RWPE2 (cell line): ENCODE measurements at regions not wholly inside any gene's neighbourhood (a gene's known extent, or its start where the extent isn't known, plus 50 kb on each side); places are given as distances from the start of the nearest gene placed in this dataset.

Experiments used
- ATAC-seq: fragments of 200-7000 bp; cut with Tn5 transposase; 3 replicates; pipeline ENCODE4 v1.9.1; 2021; ENCODE audit warnings: low read depth
- DNase-seq: peaks from one replicate; pipeline ENCODE4 v3.0.0-alpha.2; 2020; ENCODE audit warnings: low spot score
- H3K27ac ChIP-seq: fragments of 450-650 bp; 2 replicates; pipeline ENCODE4 v1.5.1; 2017; ENCODE audit warnings: mild to moderate bottlenecking; ENCODE audit not compliant: poor library complexity, severe bottlenecking
- H3K27me3 ChIP-seq: fragments of 250-450 bp; sonication (Bioruptor Pico); 2 replicates; pipeline ENCODE4 v1.5.1; 2021; ENCODE audit warnings: mild to moderate bottlenecking, moderate library complexity; ENCODE audit not compliant: insufficient read depth, poor library complexity, severe bottlenecking
- H3K36me3 ChIP-seq: fragments of 250-450 bp; sonication (Bioruptor Pico); 2 replicates; pipeline ENCODE4 v1.5.1; 2020; ENCODE audit warnings: low read depth, mild to moderate bottlenecking, moderate library complexity
- H3K4me1 ChIP-seq: fragments of 250-450 bp; sonication (Bioruptor Pico); 2 replicates; pipeline ENCODE4 v1.5.1; 2021; ENCODE audit warnings: mild to moderate bottlenecking, moderate library complexity; ENCODE audit not compliant: insufficient read depth, poor library complexity, severe bottlenecking
- H3K4me3 ChIP-seq: fragments of 250-450 bp; sonication (Bioruptor Pico); 2 replicates; pipeline ENCODE4 v1.5.1; 2021; ENCODE audit warnings: mild to moderate bottlenecking, moderate library complexity; ENCODE audit not compliant: severe bottlenecking
- H3K9me3 ChIP-seq: fragments of 250-450 bp; sonication (Bioruptor Pico); 2 replicates; pipeline ENCODE4 v1.5.1; 2021; ENCODE audit warnings: mild to moderate bottlenecking, moderate library complexity; ENCODE audit not compliant: severe bottlenecking
- TF ChIP-seq, protein P1 (sequence below): fragments of 450-650 bp; IDR thresholded peaks from one replicate; pipeline ENCODE4 v1.5.1; 2017; ENCODE audit warnings: mild to moderate bottlenecking, moderate library complexity; ENCODE audit not compliant: poor library complexity, severe bottlenecking

DNA sequence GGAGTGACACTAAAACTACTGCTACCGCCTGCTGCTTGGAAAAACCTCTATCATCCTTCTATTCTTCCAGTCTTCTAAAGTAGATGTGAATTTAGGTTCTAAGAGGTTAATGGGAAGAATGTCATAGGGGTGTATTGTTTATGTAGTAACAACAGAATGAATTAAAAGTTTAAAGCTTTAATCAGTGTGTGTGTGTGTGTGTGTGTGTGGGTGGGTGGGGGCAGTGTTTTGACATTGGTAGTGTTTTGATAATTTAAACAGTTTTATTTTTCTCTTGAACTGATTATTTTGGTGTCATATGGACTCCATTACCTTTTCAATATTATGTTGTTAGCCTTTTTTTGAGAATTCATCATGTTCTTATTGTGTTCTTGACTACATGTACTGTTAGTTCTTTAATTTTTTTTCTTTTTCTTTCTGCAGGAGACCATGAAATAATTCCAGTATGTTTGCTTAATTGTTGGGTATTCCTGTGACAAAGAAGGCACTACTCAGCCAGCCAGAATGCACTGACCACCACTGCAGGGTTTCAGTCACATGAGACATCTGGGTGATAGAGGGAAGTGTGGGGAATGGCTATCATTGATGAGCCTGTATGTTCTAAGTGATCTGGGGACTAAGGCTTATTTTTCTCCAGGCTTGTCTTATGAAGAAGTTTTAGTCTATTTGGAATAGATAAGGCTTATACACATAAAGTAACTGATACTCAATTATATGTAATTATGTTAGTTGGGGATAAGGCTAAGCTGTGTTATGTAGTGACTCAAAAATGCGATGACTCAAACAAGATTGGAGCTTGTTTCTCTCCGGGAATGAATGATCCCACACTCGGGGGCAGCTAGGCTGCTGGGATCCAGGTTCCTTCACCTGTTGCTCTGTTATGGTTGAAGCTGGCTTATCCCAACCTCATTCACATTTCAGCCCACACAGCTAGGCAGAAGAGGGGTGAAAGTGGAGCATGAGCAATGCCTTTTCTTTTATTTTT, 50.2 kb upstream of the ACTBL2 start:
- DNase-seq (no peak), ATAC-seq (peak; percentile 85)
- no peak overlapping the region for H3K27ac ChIP-seq
- H3K4me3 ChIP-seq = no peak overlapping the region
- no peaks in the 10 kb centered on the region for H3K9me3 ChIP-seq
- no peaks in the 10 kb centered on the region for H3K36me3 ChIP-seq
- H3K27me3 ChIP-seq = no peaks in the 10 kb centered on the region
- TF ChIP-seq, protein P1, sequence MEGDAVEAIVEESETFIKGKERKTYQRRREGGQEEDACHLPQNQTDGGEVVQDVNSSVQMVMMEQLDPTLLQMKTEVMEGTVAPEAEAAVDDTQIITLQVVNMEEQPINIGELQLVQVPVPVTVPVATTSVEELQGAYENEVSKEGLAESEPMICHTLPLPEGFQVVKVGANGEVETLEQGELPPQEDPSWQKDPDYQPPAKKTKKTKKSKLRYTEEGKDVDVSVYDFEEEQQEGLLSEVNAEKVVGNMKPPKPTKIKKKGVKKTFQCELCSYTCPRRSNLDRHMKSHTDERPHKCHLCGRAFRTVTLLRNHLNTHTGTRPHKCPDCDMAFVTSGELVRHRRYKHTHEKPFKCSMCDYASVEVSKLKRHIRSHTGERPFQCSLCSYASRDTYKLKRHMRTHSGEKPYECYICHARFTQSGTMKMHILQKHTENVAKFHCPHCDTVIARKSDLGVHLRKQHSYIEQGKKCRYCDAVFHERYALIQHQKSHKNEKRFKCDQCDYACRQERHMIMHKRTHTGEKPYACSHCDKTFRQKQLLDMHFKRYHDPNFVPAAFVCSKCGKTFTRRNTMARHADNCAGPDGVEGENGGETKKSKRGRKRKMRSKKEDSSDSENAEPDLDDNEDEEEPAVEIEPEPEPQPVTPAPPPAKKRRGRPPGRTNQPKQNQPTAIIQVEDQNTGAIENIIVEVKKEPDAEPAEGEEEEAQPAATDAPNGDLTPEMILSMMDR = no peak
- H3K4me1 ChIP-seq = peaks cover 5% of the 10 kb centered on the region
